ENCODE measurements at regions not wholly inside any gene's neighbourhood (a gene's known extent, or its start where the extent isn't known, plus 50 kb on each side); places are given as distances from the start of the nearest gene placed in this dataset.

DNA sequence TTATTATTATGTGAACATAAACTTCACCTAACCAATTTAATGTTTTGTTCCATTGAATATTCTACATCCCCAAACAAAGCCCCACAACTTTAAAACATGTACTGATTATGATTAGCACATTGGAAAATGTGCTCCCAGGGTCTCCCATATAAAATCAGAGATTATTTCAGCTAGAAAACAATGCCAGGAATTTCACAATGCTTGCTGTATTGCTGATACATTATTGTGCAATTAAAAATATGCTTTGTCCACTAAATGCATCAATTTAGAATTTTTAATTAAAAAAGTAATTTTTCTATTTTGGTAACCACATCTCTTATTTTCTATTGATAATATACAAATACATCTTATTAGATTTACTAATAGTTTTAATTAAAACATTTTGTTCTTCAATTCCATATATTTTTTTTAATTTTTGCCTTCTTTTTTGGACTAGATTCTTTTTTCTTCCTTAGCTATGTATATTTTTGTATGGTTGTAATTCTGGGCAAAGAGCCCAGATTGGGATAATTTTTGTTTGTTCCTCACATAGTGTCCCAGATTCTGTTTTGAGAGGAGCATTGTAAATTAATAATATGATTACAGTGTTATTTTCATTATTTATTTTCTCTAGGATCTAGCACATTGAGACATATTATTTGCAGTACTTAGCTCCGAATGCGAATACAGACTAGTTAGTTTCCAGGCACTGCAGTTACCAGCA, 241.5 kb upstream of the CDH18 start:
- Histone ChIP-seq H3K9me3 (replicated peaks; ENCODE audit: control insufficient read depth, insufficient read depth, low read length) (no peaks in the 10 kb centered on the region), H3K4me3 (no peak overlapping the region), H2AFZ (ENCODE audit: control insufficient read depth, low read depth, low read length) (no peak overlapping the region), H3K79me2 (ENCODE audit: control insufficient read depth, insufficient read depth, low read length) (no peaks in the 10 kb centered on the region), H4K20me1 (ENCODE audit: control insufficient read depth, insufficient read depth) (no peaks in the 10 kb centered on the region), H3K4me2 (ENCODE audit: control insufficient read depth, insufficient read depth) (no peak overlapping the region), H3K9ac (ENCODE audit: control insufficient read depth, insufficient read depth, low read length) (no peak overlapping the region), H3K4me1 (ENCODE audit: control insufficient read depth, insufficient read depth, low read length) (no peaks in the 10 kb centered on the region), H3K27me3 (replicated peaks in 1 of 2; ENCODE audit: control insufficient read depth in 2 of 2, insufficient read depth in 2 of 2, low read length in 1 of 2) (no peaks in the 10 kb centered on the region), H3K27ac (ENCODE audit: control insufficient read depth, insufficient read depth) (no peak overlapping the region), H3K36me3 (ENCODE audit: control insufficient read depth in 2 of 2, insufficient read depth in 2 of 2, low read length in 1 of 2) (no peaks in the 10 kb centered on the region)
- CTCF ChIA-PET: no interaction called here
- SMC1A ChIA-PET (ENCODE audit: uncharacterized antibody, unreplicated experiment): no interaction called here
- FAIRE-seq (no peak), ATAC-seq (no peak), DNase-seq (ENCODE audit: low read depth, low spot score) (no peak)
- RAD21 ChIA-PET (ENCODE audit: unreplicated experiment): no interaction called here
- no peak for TF ChIP-seq MTA3 (IDR thresholded peaks at IDR 0.05; ENCODE audit: borderline replicate concordance, low read length)
- TF ChIP-seq ZNF24 (IDR thresholded peaks at IDR 0.05): no peak
- TF ChIP-seq POLR2A (IDR thresholded peaks at IDR 0.05; ENCODE audit: low read depth, low read length): no peak
- TF ChIP-seq, protein P1, sequence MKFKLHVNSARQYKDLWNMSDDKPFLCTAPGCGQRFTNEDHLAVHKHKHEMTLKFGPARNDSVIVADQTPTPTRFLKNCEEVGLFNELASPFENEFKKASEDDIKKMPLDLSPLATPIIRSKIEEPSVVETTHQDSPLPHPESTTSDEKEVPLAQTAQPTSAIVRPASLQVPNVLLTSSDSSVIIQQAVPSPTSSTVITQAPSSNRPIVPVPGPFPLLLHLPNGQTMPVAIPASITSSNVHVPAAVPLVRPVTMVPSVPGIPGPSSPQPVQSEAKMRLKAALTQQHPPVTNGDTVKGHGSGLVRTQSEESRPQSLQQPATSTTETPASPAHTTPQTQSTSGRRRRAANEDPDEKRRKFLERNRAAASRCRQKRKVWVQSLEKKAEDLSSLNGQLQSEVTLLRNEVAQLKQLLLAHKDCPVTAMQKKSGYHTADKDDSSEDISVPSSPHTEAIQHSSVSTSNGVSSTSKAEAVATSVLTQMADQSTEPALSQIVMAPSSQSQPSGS (IDR thresholded peaks at IDR 0.05; ENCODE audit: low read length): no peak
- TF ChIP-seq, protein P2, sequence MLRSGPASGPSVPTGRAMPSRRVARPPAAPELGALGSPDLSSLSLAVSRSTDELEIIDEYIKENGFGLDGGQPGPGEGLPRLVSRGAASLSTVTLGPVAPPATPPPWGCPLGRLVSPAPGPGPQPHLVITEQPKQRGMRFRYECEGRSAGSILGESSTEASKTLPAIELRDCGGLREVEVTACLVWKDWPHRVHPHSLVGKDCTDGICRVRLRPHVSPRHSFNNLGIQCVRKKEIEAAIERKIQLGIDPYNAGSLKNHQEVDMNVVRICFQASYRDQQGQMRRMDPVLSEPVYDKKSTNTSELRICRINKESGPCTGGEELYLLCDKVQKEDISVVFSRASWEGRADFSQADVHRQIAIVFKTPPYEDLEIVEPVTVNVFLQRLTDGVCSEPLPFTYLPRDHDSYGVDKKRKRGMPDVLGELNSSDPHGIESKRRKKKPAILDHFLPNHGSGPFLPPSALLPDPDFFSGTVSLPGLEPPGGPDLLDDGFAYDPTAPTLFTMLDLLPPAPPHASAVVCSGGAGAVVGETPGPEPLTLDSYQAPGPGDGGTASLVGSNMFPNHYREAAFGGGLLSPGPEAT (IDR thresholded peaks at IDR 0.05; ENCODE audit: low read depth): no peak
- TF ChIP-seq, protein P3, sequence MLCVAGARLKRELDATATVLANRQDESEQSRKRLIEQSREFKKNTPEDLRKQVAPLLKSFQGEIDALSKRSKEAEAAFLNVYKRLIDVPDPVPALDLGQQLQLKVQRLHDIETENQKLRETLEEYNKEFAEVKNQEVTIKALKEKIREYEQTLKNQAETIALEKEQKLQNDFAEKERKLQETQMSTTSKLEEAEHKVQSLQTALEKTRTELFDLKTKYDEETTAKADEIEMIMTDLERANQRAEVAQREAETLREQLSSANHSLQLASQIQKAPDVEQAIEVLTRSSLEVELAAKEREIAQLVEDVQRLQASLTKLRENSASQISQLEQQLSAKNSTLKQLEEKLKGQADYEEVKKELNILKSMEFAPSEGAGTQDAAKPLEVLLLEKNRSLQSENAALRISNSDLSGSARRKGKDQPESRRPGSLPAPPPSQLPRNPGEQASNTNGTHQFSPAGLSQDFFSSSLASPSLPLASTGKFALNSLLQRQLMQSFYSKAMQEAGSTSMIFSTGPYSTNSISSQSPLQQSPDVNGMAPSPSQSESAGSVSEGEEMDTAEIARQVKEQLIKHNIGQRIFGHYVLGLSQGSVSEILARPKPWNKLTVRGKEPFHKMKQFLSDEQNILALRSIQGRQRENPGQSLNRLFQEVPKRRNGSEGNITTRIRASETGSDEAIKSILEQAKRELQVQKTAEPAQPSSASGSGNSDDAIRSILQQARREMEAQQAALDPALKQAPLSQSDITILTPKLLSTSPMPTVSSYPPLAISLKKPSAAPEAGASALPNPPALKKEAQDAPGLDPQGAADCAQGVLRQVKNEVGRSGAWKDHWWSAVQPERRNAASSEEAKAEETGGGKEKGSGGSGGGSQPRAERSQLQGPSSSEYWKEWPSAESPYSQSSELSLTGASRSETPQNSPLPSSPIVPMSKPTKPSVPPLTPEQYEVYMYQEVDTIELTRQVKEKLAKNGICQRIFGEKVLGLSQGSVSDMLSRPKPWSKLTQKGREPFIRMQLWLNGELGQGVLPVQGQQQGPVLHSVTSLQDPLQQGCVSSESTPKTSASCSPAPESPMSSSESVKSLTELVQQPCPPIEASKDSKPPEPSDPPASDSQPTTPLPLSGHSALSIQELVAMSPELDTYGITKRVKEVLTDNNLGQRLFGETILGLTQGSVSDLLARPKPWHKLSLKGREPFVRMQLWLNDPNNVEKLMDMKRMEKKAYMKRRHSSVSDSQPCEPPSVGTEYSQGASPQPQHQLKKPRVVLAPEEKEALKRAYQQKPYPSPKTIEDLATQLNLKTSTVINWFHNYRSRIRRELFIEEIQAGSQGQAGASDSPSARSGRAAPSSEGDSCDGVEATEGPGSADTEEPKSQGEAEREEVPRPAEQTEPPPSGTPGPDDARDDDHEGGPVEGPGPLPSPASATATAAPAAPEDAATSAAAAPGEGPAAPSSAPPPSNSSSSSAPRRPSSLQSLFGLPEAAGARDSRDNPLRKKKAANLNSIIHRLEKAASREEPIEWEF (IDR thresholded peaks at IDR 0.05; ENCODE audit: insufficient replicate concordance, low read depth, low read length): no peak
- intact Hi-C loops (cut with micrococcal nuclease; ENCODE audit: unreplicated experiment) (no loop called here), in situ Hi-C loops (cut with MboI) (no loop called here)
- no TSS peak for BruUV-seq (replicated peaks)
- 51% methylated on average over 2 of the region's 2 CpGs for WGBS (ENCODE audit: insufficient coverage, insufficient replicate concordance, low lambda C conversion rate, missing lambda C conversion rate)
- POLR2A ChIA-PET: interaction anchor here (0.7 kb wide), 1 partner anchor 462 kb away, joined by 3 read pairs; no protein-coding TSS in a partner anchor

Measured in GM12878 (cell line).